Osteoblast (primary cell): ENCODE measurements at regions not wholly inside any gene's neighbourhood (a gene's known extent, or its start where the extent isn't known, plus 50 kb on each side); places are given as distances from the start of the nearest gene placed in this dataset.

Source experiments
- DNase-seq: peaks from one replicate; pipeline ENCODE4 v3.0.0; 2011; ENCODE audit warnings: low spot score, mixed read lengths; ENCODE audit not compliant: insufficient read length; ENCODE audit errors: missing footprints
- H2AFZ ChIP-seq: 2 replicates; pipeline ENCODE4 v1.6.0; 2011; ENCODE audit warnings: mild to moderate bottlenecking, low read length
- H3K27ac ChIP-seq: 2 replicates; pipeline ENCODE4 v1.5.1; 2011; ENCODE audit warnings: mild to moderate bottlenecking, low read depth, low read length, moderate library complexity
- H3K27me3 ChIP-seq: 2 replicates; pipeline ENCODE4 v1.6.0; 2012; ENCODE audit warnings: mild to moderate bottlenecking, control low read depth, inconsistent platforms, low read length, moderate library complexity; ENCODE audit not compliant: insufficient read depth
- H3K36me3 ChIP-seq: 2 replicates; pipeline ENCODE4 v1.5.1; 2011; ENCODE audit warnings: mild to moderate bottlenecking, low read length, control low read depth, moderate library complexity; ENCODE audit not compliant: insufficient read depth
- H3K4me1 ChIP-seq: 2 replicates; pipeline ENCODE4 v1.5.1; 2011; ENCODE audit warnings: mild to moderate bottlenecking, low read length, control low read depth, moderate library complexity; ENCODE audit not compliant: insufficient read depth
- H3K4me2 ChIP-seq: 2 replicates; pipeline ENCODE4 v1.6.0; 2011; ENCODE audit warnings: mild to moderate bottlenecking, low read length; ENCODE audit not compliant: insufficient read depth
- H3K4me3 ChIP-seq: fragments of 200-600 bp; sonication (generic); 3 replicates; pipeline ENCODE4 v1.5.1; 2012; ENCODE audit warnings: mild to moderate bottlenecking, low read length, inconsistent platforms; ENCODE audit not compliant: insufficient read depth
- H3K79me2 ChIP-seq: 2 replicates; pipeline ENCODE4 v1.6.0; 2012; ENCODE audit warnings: mild to moderate bottlenecking, low read length, control low read depth, inconsistent platforms; ENCODE audit not compliant: insufficient read depth
- H3K9me3 ChIP-seq: 2 replicates; pipeline ENCODE4 v1.5.1; 2011; ENCODE audit warnings: low read depth, low read length, control low read depth
- H4K20me1 ChIP-seq: 2 replicates; pipeline ENCODE4 v1.6.0; 2012; ENCODE audit warnings: mild to moderate bottlenecking, low read length, control low read depth; ENCODE audit not compliant: insufficient read depth
- TF ChIP-seq, protein P1 (sequence below): IDR thresholded peaks from 2 replicates; pipeline ENCODE4 v1.5.1; 2011; ENCODE audit warnings: mild to moderate bottlenecking, low read depth, low read length, moderate library complexity; ENCODE audit errors: extremely low read depth

GRCh38 chr5:57818397-57818796 is 335.8 kb upstream of the ACTBL2 start:
- Histone ChIP-seq H2AFZ (no peak overlapping the region), H3K27me3 (no peaks in the 10 kb centered on the region), H3K79me2 (no peaks in the 10 kb centered on the region), H3K4me2 (no peak overlapping the region), H3K9me3 (no peaks in the 10 kb centered on the region), H3K36me3 (no peaks in the 10 kb centered on the region), H3K4me3 (no peak overlapping the region), H3K4me1 (peaks cover 29% of the 10 kb centered on the region), H4K20me1 (no peaks in the 10 kb centered on the region), H3K27ac (no peak overlapping the region)
- DNase-seq: no peak
- TF ChIP-seq, protein P1, sequence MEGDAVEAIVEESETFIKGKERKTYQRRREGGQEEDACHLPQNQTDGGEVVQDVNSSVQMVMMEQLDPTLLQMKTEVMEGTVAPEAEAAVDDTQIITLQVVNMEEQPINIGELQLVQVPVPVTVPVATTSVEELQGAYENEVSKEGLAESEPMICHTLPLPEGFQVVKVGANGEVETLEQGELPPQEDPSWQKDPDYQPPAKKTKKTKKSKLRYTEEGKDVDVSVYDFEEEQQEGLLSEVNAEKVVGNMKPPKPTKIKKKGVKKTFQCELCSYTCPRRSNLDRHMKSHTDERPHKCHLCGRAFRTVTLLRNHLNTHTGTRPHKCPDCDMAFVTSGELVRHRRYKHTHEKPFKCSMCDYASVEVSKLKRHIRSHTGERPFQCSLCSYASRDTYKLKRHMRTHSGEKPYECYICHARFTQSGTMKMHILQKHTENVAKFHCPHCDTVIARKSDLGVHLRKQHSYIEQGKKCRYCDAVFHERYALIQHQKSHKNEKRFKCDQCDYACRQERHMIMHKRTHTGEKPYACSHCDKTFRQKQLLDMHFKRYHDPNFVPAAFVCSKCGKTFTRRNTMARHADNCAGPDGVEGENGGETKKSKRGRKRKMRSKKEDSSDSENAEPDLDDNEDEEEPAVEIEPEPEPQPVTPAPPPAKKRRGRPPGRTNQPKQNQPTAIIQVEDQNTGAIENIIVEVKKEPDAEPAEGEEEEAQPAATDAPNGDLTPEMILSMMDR: no peak

GRCh38 chr5:57817924-57818323 is 335.3 kb upstream of the ACTBL2 start:
- Histone ChIP-seq H3K4me1 (peaks cover 27% of the 10 kb centered on the region), H3K27ac (peak overlapping the region; percentile 69), H3K4me2 (no peak overlapping the region), H3K4me3 (no peak overlapping the region), H3K27me3 (no peaks in the 10 kb centered on the region), H3K36me3 (no peaks in the 10 kb centered on the region), H4K20me1 (no peaks in the 10 kb centered on the region), H2AFZ (peak overlapping the region; percentile 41), H3K9me3 (no peaks in the 10 kb centered on the region), H3K79me2 (no peaks in the 10 kb centered on the region)
- TF ChIP-seq, protein P1: no peak
- DNase-seq: no peak

DNA sequence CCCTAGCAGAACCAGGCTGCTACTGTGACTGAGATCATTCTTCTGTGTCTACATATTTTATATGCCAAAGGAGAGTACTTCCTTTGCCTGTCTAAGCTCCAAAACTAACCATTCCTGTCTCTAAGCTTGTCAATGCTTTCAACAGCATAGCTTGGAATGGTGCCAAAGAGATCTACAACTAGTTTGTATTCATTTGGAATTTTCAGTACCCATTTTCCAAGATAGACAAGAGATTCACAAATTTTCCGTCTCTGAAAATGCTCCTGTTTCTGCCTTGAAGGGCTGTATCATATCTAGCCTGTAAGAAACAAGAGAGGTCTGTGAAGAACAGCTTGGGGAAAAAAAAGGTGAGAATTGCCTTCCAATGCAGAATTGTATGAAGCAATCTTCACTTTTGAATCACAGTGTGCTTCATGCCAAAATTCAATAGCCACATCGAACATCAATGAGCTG is 334.4 kb upstream of the ACTBL2 start:
- no peaks in the 10 kb centered on the region for H3K27me3 ChIP-seq
- H3K4me1 ChIP-seq: peaks cover 30% of the 10 kb centered on the region
- H3K9me3 ChIP-seq: no peaks in the 10 kb centered on the region
- H3K36me3 ChIP-seq: no peaks in the 10 kb centered on the region
- no peaks in the 10 kb centered on the region for H3K79me2 ChIP-seq
- H3K4me2 ChIP-seq: peak overlapping the region; percentile 9
- H2AFZ ChIP-seq: no peak overlapping the region
- DNase-seq: no peak
- TF ChIP-seq, protein P1: no peak
- H4K20me1 ChIP-seq: no peaks in the 10 kb centered on the region
- no peak overlapping the region for H3K4me3 ChIP-seq
- H3K27ac ChIP-seq: peak overlapping the region; percentile 69

DNA sequence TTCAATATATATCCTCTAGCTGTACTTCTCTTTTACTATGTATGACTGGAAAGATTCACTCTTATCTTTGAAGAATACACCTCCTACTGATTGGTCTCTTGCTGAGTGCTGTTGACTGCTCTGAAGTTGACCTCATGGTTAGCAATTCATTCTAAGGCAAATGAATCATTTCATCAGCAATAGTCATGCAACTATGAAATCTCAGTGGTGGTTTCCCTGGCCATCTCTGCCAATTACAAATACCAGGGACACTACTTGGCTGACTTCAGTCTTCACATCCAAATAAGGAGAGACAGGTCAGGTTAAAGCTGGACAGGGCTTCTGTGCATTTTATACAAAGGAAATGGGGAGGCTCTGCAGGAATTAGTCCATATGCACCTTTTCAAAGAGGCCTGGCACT is 333.5 kb upstream of the ACTBL2 start:
- Histone ChIP-seq H3K27me3 (no peaks in the 10 kb centered on the region), H3K27ac (peak overlapping the region; percentile 86), H4K20me1 (no peaks in the 10 kb centered on the region), H3K9me3 (no peaks in the 10 kb centered on the region), H3K36me3 (no peaks in the 10 kb centered on the region), H3K4me2 (no peak overlapping the region), H3K79me2 (no peaks in the 10 kb centered on the region), H2AFZ (no peak overlapping the region), H3K4me1 (peaks cover 30% of the 10 kb centered on the region), H3K4me3 (no peak overlapping the region)
- TF ChIP-seq, protein P1: no peak
- peak; percentile 56 for DNase-seq
